MCF 10A (cell line): ENCODE measurements at regions not wholly inside any gene's neighbourhood (a gene's known extent, or its start where the extent isn't known, plus 50 kb on each side); places are given as distances from the start of the nearest gene placed in this dataset.

Source experiments
- BruUV-seq: library from RNA; stranded (reverse); fragments of 400-500 nt; replicated peaks from 2 replicates; lab custom pipeline; 2021; lab: Mats Ljungman, UMichigan
- CTCF ChIA-PET: fragments of 300-600 bp; sonication (Branson Sonifier 250); formaldehyde crosslinking; extraction: SDS; loops from one replicate; lab custom pipeline; 2021; ENCODE audit warnings: antibody characterized with exemption, inconsistent platforms; lab: Yijun Ruan, JAX
- POLR2A ChIA-PET: fragments of 300-600, 350-650 bp; sonication (Branson Sonifier 250); formaldehyde crosslinking; extraction: SDS; loops from one replicate; lab custom pipeline; 2020; ENCODE audit warnings: antibody characterized with exemption, inconsistent platforms; lab: Yijun Ruan, JAX
- DNase-seq: peaks from one replicate; pipeline ENCODE4 v3.0.0-alpha.2; 2018; ENCODE audit not compliant: unreplicated experiment
- H3K27ac Mint-ChIP-seq: one replicate; pipeline ENCODE4 v1.8.0; 2022; ENCODE audit warnings: mild to moderate bottlenecking, low read depth, mixed read lengths; ENCODE audit not compliant: unreplicated experiment
- H3K27me3 Mint-ChIP-seq: one replicate; pipeline ENCODE4 v1.8.0; 2022; ENCODE audit warnings: mixed read lengths; ENCODE audit not compliant: insufficient read depth, unreplicated experiment
- H3K36me3 Mint-ChIP-seq: one replicate; pipeline ENCODE4 v1.8.0; 2022; ENCODE audit warnings: mild to moderate bottlenecking, moderate library complexity, mixed read lengths; ENCODE audit not compliant: insufficient read depth, unreplicated experiment
- H3K4me1 Mint-ChIP-seq: one replicate; pipeline ENCODE4 v1.8.0; 2022; ENCODE audit warnings: mixed read lengths; ENCODE audit not compliant: insufficient read depth, unreplicated experiment
- H3K4me3 Mint-ChIP-seq: one replicate; pipeline ENCODE4 v1.8.0; 2022; ENCODE audit warnings: mild to moderate bottlenecking, moderate library complexity, mixed read lengths; ENCODE audit not compliant: unreplicated experiment
- H3K9me3 Mint-ChIP-seq: one replicate; pipeline ENCODE4 v1.8.0; 2022; ENCODE audit warnings: mixed read lengths; ENCODE audit not compliant: unreplicated experiment
- intact Hi-C: fragments of 100-400 bp; cut with micrococcal nuclease; formaldehyde crosslinking; loops from 2 replicates; pipeline ENCODE4 v1.14.1; 2022
- TF ChIP-seq, protein P1 (sequence below): fragments of 200-600 bp; IDR thresholded peaks from one replicate; pipeline ENCODE4 v1.8.0; 2022; ENCODE audit warnings: antibody characterized with exemption, mild to moderate bottlenecking; ENCODE audit not compliant: unreplicated experiment

DNA sequence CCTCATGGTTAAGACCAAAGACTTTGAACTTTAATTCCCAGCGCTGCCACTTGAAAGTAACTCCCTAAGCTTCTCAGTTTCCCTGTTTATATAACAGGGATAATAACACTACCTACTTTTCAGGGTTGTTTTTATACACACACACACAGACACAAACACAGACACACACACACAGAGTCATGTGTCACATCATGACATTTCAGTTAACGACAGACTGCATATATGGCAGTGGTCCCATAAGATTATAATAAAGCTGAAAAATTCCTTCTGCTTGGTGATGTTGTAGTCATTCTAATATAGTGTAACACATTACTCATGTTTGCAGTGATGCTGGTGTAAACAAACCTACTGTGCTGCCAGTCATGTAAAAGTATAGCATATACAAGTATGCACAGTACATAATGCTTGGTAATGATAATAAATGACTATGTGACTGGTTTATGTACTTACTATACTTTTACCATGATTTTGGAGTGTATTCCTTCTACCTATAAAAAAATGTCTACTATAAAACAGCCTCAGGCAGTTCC, 89.2 kb upstream of the ITGA4 start:
- POLR2A ChIA-PET: no interaction called here
- TF ChIP-seq, protein P1, sequence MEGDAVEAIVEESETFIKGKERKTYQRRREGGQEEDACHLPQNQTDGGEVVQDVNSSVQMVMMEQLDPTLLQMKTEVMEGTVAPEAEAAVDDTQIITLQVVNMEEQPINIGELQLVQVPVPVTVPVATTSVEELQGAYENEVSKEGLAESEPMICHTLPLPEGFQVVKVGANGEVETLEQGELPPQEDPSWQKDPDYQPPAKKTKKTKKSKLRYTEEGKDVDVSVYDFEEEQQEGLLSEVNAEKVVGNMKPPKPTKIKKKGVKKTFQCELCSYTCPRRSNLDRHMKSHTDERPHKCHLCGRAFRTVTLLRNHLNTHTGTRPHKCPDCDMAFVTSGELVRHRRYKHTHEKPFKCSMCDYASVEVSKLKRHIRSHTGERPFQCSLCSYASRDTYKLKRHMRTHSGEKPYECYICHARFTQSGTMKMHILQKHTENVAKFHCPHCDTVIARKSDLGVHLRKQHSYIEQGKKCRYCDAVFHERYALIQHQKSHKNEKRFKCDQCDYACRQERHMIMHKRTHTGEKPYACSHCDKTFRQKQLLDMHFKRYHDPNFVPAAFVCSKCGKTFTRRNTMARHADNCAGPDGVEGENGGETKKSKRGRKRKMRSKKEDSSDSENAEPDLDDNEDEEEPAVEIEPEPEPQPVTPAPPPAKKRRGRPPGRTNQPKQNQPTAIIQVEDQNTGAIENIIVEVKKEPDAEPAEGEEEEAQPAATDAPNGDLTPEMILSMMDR: no peak

DNA sequence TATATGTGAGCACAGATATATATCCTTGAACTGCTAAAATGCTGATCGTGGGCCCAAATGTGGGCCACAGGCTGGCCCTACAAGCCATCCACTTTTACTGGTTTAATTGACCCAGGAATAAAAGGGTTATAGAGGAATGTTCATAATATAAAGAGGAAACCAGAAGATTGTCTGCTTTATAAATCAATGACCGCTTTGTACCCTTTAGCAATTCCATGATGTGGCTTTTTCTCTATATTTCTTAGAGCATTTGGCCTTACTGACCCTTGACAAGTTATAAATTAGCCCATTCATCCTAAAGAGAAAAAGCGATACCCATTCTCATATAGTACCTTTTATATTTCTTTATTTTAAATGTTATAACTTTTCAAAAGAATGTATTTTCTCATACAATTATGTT, 87.1 kb upstream of the ITGA4 start:
- Mint-ChIP-seq H3K9me3 (no peaks in the 10 kb centered on the region), H3K36me3 (no peaks in the 10 kb centered on the region), H3K4me3 (no peak overlapping the region), H3K27me3 (no peaks in the 10 kb centered on the region), H3K4me1 (no peaks in the 10 kb centered on the region), H3K27ac (no peak overlapping the region)
- intact Hi-C loops: no loop called here
- no TSS peak for BruUV-seq
- DNase-seq: no peak
- TF ChIP-seq, protein P1: no peak
- CTCF ChIA-PET: no interaction called here
- POLR2A ChIA-PET: no interaction called here

More for the DNA sequence above, 89.2 kb upstream of the ITGA4 start:
- Mint-ChIP-seq H3K4me1 (no peaks in the 10 kb centered on the region), H3K9me3 (no peaks in the 10 kb centered on the region), H3K36me3 (no peaks in the 10 kb centered on the region), H3K4me3 (no peak overlapping the region), H3K27me3 (no peaks in the 10 kb centered on the region), H3K27ac (no peak overlapping the region)
- no TSS peak for BruUV-seq
- CTCF ChIA-PET: interaction anchor here (0.6 kb wide), 2 partner anchors 117 to 304 kb away, joined by 3 to 4 read pairs; no protein-coding TSS in a partner anchor
- intact Hi-C loops: no loop called here
- no peak for DNase-seq

DNA sequence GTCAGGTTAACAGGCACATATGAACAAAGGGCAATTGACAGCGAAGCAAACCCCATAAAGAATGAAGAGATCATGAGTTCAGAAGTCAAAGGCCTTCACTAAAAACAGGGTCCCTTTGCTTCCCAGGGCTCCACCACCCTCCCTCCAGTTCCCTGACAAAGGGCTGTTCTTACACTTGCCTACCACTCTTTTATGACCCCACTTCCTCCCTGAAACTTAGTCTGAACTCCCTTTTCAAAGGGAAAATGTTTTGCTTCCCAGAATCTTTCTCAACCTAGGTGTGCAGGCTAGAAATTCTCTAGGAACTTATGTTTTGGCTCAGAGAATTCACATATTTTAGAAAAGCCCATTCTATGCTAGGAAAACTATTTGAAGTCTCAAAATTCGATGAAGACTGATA, 86.0 kb upstream of the ITGA4 start:
- ChIA-PET CTCF (no interaction called here), POLR2A (interaction anchor here (0.6 kb wide), 1 partner anchor 215 kb away, joined by 3 read pairs; no protein-coding TSS in a partner anchor)
- TF ChIP-seq, protein P1: no peak
- Mint-ChIP-seq H3K36me3 (peaks cover 3% of the 10 kb centered on the region), H3K4me3 (no peak overlapping the region), H3K27ac (no peak overlapping the region), H3K9me3 (no peaks in the 10 kb centered on the region), H3K27me3 (no peaks in the 10 kb centered on the region), H3K4me1 (no peaks in the 10 kb centered on the region)
- intact Hi-C loops: no loop called here
- no TSS peak for BruUV-seq
- no peak for DNase-seq

DNA sequence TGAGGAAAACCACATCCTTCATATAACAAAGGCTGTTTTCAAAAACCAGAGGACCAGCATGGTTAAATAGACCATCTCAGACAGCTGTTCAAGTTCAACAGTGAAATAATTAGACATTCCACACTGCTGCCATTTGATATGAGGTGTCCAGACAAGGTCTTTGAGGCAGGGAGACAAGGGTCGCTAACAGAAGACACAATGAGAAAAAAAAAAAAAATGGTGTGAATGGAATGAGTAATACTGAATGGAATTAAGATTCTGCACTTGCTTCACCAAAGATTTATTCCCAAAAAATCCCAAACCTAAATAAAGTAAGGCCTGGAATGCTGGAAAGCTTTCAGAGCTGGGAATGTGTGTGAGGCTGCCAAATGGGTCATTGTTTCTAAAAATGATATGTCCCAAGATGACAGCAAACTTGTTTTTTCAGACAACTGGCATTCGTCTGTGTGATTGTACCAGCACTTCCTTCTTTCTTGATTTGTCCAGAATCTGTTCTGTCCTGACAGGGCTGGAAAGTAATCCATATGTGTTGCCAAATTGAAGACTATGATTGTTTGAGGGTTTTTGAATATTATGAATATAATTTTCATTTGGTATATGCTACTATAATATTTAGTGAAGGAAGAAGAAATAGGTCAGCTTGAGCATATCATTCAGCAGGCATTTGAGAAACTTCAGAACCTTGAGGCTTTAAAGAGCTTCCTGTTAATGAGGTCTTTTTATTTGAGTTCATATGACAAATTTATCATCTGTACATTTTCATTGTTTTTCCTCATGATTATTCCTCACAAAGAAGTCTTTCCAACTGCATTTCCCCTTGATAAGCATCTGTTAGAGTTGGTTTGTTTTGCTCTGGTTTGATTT, 85.2 kb upstream of the ITGA4 start:
- H3K27ac Mint-ChIP-seq: no peak overlapping the region
- no TSS peak for BruUV-seq
- TF ChIP-seq, protein P1: no peak
- peak; percentile 12 for DNase-seq
- no peaks in the 10 kb centered on the region for H3K4me1 Mint-ChIP-seq
- H3K36me3 Mint-ChIP-seq: peaks cover 6% of the 10 kb centered on the region
- intact Hi-C loops: no loop called here
- CTCF ChIA-PET: interaction anchor here (0.6 to 1.0 kb wide), 3 partner anchors 9 to 267 kb away, joined by 3 read pairs; no protein-coding TSS in a partner anchor
- POLR2A ChIA-PET: no interaction called here
- no peak overlapping the region for H3K4me3 Mint-ChIP-seq
- no peaks in the 10 kb centered on the region for H3K9me3 Mint-ChIP-seq
- H3K27me3 Mint-ChIP-seq: no peaks in the 10 kb centered on the region
